GM19467 (cell line): ENCODE measurements at regions not wholly inside any gene's neighbourhood (a gene's known extent, or its start where the extent isn't known, plus 50 kb on each side); places are given as distances from the start of the nearest gene placed in this dataset.
A peak's percentile ranks its signal among the peaks of the same experiment; 100 is the strongest.
"Not testable (repeated sequence)": the region's sequence is repeated elsewhere in the genome, so short reads cannot be mapped to it uniquely, and the experiment has no call there.

ENCODE experiments used
- ATAC-seq: cut with Tn5 transposase; IDR thresholded peaks from one replicate; pipeline ENCODE4 v1.9.1; 2021; ENCODE audit warnings: mild to moderate bottlenecking, moderate library complexity; ENCODE audit not compliant: unreplicated experiment

DNA sequence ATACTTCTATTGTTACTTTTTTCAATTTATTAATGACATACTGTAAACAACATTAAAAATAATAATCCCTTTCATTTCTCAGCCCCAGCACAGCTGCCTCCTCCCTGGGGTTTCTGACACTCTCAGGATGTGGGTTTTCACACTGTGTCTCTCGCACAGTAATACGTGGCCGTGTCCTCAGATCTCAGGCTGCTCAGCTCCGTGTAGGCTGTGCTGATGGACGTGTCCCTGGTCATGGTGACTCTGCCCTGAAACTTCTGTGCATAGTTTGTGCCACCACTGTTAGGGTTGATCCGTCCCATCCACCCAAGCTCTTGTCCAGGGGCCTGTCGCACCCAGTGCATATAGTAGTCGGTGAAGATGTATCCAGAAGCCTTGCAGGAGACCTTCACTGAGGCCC is 159.9 kb downstream of the POTEB start:
- ATAC-seq: peak; percentile 28

DNA sequence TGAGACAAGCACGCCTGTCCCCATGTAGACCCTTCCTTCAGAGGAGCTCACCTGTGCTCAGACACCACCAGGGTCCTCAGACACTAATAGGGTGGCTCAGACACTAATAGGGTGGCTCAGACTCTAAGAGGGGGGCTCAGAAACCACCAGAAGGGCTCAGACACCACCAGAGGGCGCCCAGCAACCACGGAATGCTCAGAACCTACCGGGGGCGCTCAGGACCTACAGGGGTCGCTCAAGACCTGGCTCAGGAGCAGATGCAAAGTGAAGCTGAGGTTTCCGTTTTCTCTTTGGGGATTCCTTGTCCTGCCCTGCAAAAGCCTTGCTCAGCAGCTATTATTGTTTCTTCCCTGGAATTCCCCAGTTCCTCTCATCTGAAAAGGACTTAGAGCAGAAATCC is 172.1 kb downstream of the POTEB start:
- peak; percentile 100 for ATAC-seq

DNA sequence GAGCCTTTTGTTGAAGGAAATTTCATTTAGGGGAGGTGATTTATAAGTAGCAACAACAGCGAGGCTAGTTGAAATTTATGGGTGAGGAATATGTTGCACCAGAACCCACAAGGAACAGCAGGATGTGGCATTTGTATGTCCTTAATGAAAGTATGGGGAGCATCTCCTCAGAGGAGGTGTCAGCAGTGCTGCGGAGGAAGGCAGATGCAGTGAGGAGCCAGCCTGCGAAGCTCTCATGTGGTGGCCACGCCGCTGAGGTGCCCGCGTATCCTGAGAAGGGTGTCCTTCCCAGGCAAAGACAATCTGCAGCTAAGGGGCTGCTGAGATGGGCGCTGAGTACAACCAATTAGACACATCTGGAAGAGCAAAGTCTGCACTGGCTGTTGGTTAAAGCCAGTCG is 178.9 kb downstream of the POTEB start:
- not testable (repeated sequence) for ATAC-seq

DNA sequence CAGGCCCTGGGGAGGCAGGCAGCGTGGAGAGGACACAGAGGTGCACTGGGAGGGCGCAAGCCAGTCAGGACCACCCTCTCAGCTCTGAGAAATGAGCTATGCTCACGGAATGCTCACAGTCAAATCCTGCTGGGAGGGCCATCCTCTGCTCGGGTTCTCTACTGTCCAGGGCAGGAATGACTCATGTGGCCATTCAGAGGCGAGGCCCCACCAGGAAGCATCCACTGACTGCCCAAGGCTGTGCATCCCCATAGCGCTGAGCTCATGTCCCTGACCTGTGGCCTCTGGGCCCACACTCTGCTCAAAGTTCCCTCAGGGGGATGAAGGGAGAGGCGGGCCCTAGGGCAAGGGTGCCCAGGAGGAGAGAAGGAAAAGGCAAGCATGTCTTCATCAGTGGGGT is 182.4 kb downstream of the POTEB start:
- ATAC-seq: not testable (repeated sequence)

DNA sequence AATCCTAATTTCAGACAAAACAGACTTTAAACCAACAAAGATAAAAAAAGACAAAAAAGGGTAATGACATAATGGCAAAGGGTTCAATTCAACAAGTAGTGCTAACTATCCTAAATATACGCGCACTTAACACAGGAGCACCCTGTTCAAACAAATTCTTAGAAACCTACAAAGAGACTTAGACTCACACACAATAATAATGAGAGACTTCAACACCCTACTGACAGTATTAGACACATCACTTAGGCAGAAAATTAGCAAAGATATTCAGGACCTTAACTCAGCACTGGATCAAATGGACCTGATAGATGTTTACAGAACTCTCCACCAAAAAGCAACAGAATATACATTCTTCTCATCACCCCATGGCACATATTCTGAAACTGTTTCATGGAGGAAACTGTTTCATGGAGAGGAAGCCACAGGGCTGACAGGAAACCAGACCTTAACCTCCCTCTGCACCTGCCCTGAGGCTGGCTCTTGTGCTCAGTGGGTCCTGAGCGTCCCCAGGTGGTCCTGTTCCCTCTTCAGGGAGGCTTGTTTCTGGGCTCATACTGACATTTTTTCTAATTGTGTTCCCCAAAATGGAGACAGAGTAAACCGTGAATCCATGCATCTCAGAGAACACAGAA is 184.9 kb downstream of the POTEB start:
- ATAC-seq: not testable (repeated sequence)

DNA sequence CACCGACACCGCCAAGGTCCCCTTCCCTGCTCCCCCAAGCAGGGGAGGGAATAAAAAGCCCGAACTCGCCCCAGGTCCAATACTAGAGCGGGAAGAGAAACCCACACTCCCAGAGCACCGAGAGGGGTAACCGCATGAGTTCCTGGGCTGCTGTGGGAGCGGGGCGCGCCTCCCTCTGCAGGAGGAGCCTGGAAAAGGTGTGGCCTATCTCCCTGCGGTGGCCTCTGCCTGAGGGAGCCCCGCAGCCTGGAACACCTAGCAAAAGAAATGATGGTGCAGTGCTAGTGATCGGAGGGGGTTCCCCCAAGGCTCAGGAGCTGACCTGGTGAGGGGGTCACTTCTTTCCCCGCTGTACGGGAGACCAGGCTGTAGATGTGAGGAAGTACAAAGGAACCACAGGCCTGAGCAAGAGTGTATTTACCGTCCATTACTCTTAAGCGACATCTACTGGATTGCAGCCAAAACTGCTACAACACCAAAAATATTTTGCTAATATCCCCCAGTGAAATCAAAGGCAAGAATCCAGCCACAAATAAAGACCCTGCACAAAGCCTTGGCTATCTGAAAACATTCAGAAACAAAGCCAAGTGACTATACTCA is 216.6 kb upstream of the POTEB3 start:
- ATAC-seq: peak; percentile 81

DNA sequence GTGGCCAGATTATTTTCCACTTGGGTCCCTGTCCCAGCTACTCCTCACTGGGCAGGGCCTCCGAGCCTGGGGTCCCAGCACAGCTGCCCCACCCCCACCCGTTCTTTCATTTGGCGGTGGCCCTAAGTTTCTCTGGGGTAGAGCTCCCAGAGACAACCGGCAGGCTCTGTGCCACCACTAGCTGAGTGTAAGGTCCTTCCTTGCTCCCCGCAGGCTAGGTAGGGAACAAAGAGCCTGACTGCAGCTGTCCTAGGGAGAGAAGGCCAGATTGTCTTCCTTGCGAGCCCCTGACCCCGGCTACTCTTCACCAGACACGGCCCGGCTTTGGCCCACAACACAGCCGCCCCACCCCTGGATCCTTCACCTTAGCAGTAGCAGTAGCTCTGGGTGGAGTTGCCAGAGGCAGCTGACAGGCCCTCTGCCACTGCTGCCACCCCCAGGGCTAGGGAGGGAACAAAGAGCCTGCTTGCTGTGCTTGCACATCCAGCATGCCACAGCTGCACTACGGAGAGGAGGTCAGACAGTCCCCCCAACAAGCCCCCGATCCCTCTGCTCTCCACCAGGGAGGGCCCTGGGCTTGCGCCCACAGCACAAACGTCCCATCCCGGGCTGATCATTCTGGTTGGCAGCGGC is 215.9 kb upstream of the POTEB3 start:
- peak; percentile 29 for ATAC-seq

DNA sequence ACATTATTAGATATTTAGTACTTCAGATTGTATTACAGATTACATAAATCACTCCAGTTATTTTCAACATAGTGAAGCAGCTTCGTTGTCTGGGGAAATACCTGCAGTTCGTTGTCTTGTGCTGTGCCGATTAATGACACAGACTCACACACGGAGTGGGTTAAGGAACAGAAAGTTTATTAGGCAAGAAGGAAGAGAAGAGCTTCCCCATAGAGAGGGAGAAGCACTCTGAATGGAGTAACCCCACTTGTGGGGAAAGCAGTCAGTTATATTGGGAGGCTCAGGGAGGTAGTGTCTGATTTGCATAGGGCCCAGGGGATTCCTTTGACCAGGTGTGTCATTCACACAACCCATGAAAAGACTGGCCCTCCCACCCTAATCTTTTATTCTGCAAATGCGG is 213.4 kb upstream of the POTEB3 start:
- ATAC-seq: not testable (repeated sequence)

DNA sequence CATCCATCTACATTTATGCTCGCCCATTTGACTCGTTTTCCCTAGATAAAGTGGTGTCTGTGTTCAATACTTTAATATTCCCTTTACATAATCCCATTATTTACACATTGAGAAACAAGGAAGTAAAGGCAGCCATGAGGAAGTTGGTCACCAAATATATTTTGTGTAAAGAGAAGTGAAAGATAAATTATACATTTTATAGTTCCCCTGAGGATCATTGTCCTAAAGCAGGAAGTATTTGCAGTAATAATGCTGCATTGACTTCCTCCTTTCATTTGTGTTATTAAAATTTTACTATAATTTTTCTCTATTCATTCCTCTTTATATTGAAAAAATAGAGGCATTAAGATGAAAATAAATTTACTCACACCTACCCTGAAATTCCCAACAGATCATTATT is 198.5 kb upstream of the POTEB3 start:
- ATAC-seq: not testable (repeated sequence)

DNA sequence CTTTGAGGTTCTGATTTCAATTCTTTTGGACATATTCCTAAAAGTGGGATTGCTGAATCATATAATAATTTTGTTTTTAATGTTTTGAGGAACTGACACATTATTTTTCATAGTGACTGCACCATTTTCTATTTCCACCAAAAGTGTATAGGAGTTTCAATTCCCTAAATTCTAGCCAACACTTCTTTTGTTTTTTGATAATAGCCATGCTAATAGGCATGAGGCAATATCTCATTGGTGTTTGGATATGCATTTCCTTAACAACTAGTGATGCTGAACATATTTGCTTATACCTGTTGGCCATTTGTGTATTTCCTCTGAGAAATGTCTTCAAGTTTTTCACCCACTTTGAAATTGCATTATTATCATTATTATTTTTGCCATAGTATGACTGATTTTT is 186.4 kb upstream of the POTEB3 start:
- ATAC-seq: not testable (repeated sequence)

DNA sequence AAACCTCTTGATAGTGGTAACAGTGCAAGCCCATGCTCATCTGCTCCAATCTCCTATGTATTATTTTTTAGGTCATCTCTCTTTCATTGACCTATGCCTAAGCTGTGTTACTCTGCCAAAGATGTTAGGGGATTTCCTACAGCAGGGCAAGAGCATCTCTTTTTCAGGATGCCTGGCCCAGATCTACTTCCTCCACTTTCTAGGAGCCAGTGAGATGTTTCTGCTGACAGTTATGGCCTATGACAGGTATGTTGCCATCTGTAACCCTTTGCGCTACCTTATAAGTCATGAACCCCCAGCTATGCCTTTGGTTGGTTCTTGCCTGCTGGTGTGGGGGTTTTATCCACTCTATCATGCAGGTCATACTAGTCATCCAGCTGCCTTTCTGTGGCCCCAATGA is 168.9 kb upstream of the POTEB3 start:
- ATAC-seq: not testable (repeated sequence)

DNA sequence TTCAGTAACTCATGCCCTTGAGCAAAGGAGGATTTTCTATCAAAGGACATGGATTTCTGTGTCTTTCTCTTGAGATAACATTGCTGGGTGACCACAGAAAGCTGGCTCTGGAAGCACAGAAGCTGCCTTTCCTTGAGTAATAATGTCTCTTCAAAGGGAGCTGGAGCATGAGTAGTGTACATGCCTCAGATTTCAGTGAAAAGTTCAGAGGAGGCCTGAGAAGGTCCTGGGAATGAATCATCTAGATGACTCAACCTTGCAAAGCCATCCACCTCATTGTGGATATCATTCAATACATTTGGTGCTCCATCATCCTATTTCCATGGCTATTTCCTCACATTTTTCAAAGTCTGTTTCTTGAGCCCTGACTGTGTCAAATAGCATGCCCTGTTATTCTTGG is 125.1 kb upstream of the POTEB3 start:
- not testable (repeated sequence) for ATAC-seq

DNA sequence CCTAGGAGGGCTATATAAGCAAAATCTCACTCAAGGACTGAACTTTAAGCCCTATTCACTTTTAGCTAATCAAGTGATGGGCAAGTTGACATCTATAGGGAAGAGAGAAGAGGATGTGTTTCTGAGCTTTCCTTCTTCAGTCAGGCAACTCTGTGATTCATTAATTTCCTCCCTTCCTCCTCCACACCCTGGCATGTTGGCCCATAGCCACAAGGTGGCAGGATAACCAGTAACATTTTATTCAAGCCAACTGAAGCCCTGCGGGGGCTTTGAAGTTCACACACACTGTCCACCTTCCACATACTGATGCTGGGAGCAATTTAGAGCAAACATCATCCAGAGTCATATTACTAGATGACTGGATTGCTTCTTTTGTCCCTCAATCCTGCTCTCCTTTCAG is 111.5 kb upstream of the POTEB3 start:
- ATAC-seq: peak; percentile 76

DNA sequence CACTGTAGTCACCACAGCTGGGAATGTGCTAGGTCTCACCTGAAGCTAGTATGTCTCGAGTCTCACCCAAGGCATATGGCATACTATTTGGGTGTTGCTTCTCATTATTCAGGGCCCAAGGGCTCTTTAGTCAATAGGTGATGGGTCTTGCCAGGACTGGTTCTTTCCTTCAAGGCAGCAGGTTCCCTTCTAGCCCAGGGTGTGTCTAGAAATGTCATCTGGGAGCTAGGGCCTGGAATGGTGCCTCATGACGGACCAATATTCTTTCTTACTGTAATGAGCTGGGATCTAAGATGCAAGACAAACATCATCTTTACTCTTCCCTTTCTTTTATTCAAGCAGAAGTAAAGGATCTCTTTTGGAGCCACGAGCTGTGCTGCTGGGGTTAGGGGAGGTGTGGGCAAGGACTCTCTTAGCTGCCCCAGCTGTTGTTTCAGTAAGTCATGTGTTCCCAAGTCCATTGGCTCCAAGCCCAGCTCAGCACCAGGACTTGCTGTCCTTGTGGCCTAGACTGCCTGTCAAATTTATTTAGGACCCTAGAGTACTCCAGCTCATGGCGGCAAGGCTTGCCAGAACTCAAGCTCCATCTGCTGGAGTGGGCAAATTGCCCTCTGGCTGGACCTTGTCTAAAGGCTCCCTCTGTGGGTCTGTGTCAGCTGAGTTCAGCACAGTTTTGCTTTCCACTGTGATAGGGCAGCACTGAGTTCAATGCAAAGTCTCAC is 106.0 kb upstream of the POTEB3 start:
- ATAC-seq: not testable (repeated sequence)

DNA sequence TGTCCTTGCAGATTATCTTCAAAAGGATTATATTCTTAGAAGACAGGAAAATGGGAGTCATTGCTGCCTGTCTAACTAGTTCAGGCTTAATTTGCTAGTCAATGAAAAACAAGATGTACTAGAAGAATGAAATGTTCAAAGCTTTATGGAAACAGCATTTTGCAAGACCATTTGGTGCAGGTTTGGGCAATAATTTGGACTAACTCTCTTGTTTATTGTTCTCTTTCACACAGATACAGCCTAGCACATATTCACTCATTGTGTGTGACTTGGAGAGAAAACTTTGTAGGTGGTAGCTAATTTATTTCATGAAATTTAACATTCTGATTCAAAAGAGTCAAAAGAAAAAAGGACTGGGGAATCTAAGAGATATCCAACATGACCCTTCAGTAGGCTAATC is 92.5 kb upstream of the POTEB3 start:
- ATAC-seq: not testable (repeated sequence)

DNA sequence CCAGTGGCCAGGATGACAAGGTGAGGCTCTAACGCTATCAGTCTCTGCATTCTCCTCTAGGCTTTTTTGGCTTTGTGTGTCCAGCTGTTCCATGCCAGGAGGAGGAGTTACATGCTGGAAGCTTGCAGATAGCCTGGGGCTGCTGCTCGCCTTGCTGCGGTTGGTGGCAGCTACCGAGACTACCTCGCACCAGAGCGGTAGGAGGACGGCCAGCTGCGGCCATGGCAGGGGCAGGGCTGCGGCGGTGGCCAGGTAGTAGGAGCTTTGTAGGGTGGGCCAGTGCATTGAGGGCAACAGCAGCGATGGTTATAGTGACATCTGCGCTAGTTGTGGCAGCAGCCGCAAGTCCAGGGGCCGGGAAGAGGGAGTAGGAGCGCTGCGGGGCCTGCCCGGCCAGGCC is 75.9 kb upstream of the POTEB3 start:
- not testable (repeated sequence) for ATAC-seq

DNA sequence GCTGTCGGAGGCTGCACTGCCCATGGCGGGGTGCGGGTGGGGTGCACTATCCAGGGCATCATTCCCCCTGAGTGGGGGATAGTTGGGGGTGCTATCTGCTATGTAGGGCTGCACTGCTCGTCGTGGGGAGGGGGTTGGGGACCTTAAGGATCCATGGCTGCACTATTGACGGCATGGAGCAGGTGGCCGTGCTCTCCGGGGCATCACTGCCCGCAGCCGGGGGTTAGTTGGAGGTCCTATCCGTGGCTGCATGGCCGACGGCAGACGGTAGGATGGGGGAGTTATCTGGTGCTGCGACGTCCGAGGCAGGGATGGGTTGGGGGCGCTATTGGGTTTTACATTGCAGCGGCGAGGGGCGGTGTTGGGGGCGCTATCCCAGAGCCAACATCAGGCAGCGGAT is 75.0 kb upstream of the POTEB3 start:
- not testable (repeated sequence) for ATAC-seq

DNA sequence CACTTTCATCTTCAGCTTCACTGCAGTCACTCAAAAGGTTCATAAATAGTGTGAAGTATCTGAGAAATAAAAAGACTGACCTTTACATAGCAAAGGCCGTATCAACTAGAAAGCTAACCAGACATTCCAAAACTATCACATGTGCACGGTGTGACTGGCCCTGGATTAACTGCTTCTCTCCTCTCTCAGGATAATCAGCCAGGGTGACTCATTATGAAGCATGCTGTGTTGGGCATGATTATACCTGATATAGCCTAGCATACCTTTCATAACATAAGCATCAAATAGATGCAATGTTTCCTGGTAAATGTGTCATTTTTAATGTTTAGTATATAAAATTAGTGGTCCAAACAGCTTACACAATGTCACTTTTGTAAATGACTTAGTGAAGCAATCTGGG is 62.7 kb upstream of the POTEB3 start:
- ATAC-seq: not testable (repeated sequence)
